HG03558 (cell line): ENCODE measurements at regions not wholly inside any gene's neighbourhood (a gene's known extent, or its start where the extent isn't known, plus 50 kb on each side); places are given as distances from the start of the nearest gene placed in this dataset.
"Not testable (repeated sequence)": the region's sequence is repeated elsewhere in the genome, so short reads cannot be mapped to it uniquely, and the experiment has no call there.

Source experiments
- ATAC-seq: cut with Tn5 transposase; IDR thresholded peaks from one replicate; pipeline ENCODE4 v1.9.1; 2021; ENCODE audit warnings: moderate number of reproducible peaks; ENCODE audit not compliant: unreplicated experiment; ENCODE audit errors: extremely low read depth

DNA sequence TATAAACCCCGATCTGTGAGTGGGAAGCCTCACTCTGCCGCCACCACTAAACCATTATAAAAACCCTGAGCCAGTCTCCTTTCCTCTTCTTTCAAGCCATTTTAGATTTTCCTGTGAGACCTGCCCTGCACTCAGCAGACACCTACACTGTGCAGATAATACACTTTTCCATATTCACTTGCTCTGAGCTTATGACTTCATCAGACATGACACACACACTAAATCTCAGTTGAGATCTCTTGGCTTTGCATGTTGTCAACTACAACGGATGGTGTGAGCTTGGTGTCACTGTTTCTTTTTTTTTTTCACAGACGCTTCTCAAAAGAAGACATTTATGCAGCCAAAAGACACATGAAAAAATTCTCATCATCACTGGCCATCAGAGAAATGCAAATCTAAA lies 814.3 kb downstream of the TMEM121 start:
- not testable (repeated sequence) for ATAC-seq

- ATAC-seq, result not testable (repeated sequence)
Measured at GRCh38 chr14:106341161-106341560, 814.8 kb downstream of the TMEM121 start.

GRCh38 chr14:106343626-106344025 lies 817.2 kb downstream of the TMEM121 start:
- ATAC-seq, result no peak

DNA sequence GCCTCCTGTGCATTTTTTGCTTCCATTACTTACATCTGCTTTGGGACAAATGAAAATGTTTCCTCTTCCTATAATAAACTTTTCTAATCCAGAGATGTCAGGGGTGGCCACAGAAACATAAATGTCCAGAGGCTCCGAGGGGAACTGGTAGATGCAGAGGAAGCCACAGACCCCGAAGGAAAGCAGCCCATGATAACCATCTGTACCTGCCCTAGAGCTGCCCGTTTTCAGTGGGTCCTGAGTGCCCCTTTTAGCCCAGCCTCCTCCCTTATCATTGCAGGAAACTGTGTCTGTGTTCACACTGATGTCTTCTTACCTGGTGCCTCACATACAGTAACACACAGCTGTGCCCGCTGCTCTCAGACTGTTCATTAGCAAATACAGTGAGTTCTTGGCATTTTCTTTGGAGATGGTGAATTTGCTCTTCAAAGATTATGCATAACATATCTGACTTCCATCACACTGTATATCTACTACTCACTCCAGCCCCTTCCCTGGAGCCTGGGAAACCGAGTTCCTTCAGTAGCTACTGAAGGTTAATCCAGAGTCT lies 817.8 kb downstream of the TMEM121 start:
- not testable (repeated sequence) for ATAC-seq

DNA sequence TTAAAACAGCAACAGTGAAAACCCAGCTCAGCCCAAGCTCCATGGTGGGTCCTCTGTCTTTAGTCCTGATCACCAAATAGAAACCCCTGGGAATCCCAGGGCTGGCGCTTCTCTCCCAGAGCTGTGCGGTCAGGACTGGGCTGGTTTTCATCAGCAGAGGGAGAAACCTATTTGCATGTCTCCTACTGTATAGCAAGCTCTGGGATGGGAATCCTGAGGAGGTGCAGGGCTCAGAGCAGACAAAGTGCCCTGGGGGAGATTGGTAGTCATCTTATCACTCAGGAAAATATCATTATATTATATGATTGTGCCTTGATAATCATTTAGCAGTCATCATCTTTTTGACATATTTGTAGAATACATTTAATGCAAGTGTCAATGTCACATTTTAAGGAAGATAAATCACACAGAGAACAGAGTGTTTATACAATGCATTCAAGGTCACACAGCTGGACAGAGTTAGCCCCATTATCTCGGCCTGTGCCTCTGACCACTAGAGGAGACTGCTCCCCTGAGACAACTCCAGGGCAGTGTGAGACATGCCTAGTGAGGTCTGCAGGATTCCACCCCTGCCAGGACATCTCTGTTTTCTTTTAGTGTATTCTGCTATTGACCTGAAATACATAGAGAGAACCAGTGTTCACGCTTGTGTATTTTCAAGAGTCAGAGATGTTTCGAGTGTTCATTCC lies 818.6 kb downstream of the TMEM121 start:
- ATAC-seq, result not testable (repeated sequence)

GRCh38 chr14:106346084-106346483 lies 819.7 kb downstream of the TMEM121 start:
- ATAC-seq, result no peak

DNA sequence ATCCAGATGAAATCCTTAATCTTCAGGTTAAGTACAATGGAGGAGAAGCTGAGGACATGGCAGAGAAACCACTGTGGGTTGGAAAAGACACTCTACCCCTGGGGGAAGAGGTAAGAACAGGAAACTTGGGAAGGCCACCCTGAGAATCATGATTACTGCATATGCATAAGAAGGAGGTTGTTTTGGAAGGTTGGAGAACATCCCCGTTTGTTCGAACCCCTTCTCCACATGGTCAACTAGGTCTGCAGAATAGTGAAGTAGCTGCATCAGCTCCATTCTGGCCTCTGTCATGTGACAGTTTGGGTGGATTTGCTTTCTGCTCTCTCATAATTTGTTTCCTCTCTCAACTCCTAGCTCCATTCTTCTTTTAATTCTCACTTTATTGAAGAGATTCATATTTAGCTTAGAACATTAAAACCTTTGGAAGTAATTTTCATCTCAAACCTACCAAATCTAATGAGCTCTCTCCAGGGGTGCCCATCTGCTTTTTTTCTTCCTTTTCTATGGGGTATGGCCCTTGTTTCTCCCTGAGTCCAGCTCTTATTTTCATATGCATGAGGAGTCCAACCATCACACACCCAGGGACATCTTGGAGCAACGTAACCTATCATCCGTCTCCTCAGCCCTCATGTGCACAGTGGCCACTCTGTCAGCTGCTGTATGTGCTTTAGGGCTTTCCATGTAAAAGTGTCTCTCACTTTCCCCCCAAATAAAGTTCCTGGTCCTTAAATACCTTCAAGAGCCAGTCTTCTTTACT lies 820.3 kb downstream of the TMEM121 start:
- no peak for ATAC-seq

DNA sequence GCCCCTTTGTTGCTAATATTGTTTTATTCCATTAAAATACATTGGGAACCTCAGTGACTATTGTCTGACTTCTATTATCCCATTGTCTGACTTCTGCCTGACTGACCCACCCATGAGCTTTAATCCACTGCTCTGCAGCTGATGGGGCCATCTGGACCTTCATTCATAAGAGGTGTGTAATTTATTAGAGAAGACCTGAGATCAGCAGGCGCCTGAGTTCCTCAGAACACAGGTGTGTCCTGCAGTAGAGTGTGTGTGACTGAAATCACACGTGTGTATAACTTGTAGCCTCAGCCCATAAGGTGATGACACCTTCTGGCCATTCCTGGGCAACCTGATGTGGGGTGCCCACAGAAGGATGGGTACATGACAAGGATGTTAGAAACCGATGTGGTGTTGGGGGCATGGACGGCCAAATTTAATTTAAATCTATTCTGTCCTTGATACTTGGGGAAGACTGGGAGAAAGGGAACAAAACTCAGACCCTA lies 821.0 kb downstream of the TMEM121 start:
- ATAC-seq, result no peak

DNA sequence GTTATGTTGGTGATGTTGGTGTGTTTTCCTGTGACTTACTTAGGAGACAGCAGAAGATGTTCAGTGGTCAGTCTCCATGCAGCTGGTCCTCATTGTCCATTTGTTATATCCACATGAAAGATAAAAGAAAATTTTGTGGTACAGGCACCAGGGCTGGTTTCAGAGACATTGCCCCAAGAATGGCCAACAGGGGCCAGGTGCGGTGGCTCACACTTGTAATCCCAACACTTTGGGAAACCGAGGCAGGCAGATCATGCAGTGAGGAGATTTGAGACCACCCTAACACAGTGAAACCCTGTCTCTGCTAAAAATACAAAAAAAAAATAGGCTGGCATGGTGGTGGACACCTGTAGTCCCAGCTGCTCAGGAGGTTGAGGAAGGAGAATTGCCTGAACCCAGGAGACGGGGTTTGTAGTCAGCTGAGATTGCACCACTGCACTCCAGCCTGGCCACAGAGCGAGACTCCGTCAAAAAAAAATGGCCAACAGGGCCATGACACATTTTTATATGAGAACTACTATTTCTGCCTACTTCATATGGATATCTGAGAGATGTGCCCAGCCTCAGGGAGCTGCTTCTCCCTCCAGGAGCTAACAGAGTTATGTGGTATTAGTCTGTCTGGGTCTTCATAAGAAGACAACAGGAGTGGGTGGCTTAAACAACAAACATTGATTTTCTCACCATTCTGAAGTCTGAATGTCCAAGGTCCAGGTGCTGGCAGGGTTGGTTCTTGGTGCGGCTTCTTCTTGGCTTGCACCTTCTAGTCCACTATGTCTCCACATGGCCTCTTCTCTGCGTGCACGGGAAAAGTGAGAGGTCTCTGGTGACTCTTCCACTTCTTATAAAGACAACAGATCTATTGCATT lies 821.7 kb downstream of the TMEM121 start:
- ATAC-seq, result no peak

DNA sequence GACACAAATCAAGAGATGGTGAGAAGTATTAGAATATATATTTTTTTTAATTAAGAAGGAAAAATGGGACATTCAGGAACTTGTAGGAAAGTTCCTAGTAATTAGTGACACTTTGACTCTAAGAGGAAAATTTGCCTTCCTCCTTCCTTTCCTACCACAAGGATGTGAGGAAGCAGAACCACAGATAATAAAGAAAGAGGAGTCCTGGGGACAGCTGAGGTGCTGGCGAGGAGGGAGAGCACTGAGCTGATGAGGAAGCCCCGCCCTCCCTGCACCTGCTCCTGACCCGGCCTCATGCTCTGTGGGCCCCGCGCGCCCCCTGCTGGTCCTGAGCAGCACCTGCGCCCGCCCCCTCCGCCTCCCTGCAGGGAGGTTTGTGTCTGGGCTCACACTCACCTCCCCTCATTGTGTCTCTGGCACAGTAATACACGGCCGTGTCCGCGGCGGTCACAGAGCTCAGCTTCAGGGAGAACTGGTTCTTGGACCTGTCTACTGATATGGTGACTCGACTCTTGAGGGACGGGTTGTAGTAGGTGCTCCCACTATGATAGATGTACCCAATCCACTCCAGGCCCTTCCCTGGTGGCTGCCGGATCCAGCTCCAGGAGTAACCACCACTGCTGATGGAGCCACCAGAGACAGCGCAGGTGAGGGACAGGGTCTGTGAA lies 822.6 kb downstream of the TMEM121 start:
- ATAC-seq, result not testable (repeated sequence)

GRCh38 chr14:106349678-106350457 lies 823.5 kb downstream of the TMEM121 start:
- ATAC-seq, result not testable (repeated sequence)

DNA sequence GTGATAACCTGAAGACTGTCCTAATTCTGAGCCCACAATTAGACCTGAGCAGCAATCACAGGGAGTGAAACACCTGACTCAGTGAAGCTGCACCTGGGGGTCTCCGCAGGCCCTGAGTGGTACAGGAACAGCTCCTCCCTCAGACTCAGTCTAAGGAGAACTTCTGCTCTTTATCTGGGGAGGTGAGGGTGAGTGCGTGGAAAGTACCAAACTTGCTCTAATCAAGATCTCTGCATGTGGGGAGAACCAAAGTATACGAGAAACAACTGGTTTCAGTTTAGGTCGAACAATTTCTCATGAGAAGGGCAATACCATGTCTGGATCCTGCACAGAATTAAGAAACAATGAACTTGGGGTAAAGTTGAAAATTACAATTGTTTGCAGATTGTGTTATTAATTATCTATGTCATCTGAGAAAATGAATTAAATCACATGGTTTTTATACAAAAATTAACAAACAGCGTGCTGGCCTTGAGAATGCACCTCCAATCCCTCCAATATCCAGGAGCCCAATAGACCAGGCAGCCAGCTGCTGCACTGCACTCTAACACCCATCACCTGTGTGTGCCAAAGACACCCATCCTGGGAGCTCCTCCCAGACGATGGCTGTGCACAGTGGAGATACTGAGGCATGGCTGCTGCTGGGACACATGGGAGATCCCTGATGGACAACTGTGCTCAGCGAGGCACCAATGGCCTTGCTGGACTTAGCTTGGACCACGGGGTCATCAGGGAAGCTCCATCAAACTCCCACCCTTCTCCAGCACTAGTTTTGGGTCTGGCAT lies 828.8 kb downstream of the TMEM121 start:
- ATAC-seq, result not testable (repeated sequence)

DNA sequence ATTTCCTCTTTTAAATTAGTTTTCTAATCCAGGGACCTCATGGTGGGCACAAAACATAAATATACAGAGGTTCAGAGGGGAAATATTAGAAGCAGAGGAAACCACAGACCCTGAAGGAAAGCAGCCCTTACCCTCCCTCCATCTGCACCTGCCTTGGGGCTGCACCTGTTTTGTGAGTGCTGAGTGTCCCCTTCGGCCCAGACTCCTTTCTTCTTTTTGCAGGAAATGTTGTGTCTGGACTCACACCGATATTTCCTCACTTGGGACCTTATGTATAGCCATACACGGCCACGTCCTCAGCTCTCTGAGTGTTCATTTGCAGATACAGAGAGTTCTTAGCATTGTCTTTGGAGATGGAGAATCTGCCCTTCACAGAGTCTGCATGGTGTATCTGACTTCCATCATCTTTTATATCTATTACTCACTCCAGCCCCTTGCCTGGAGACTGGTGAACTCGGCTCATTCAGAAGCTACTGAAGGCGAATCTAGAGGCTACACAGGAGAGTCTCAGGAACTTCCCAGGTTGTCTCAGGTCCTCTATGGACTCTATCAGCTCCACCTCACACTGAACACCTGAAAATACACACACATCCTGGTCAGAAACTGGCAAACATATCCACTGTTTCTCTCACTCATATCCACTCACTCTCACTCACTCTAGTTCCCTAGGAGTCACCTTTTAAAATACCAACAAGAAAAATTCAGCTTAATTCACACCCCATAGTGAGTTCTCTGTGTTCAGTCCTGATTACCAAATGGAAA lies 829.7 kb downstream of the TMEM121 start:
- not testable (repeated sequence) for ATAC-seq

DNA sequence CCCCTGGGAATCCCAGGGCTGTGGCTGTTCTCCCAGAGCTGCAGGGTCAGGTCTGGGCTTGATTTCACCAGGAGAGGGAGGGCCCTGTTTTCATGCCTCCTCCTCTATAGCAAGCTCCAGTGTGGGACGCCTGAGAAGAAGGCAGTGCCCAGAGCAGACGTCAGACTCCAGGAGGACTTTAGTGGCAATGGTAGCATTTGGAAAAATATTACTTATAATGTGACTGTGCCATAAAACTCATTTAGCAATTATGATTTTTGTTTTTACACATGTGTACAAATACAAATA lies 830.2 kb downstream of the TMEM121 start:
- ATAC-seq, result not testable (repeated sequence)

DNA sequence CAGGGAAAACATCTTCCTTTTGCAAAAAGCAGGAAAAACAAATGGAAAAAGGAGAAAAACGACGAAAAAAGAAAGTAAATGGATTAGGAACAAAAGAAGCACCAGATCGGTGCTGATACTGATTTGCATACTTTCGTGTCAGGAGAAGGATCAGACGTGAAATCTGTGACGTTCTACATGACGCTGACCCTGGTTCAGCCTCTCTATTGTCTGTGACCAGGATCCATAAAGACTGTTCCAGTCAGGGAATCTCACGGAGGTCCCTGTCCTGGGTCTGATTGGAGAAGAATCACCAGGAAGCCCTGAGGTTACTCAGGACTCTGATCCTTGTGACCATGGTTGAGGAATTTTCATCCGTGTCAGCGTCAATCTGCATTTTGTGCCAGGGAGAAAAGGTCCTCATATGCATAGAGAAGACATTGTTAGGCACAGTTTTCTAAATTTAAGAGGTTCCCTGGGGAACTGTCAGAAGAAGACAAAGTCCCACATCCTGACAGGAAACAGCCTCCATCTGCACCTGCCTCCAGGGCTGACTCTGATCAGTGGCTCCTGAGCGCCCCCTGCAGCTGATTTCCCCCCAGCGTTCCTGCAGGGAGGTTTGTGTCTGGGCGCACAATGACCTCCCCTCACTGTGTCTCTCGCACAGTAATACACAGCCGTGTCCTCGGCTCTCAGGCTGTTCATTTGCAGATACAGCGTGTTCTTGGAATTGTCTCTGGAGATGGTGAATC lies 832.9 kb downstream of the TMEM121 start:
- not testable (repeated sequence) for ATAC-seq

GRCh38 chr14:106365371-106365770 lies 839.0 kb downstream of the TMEM121 start:
- not testable (repeated sequence) for ATAC-seq

DNA sequence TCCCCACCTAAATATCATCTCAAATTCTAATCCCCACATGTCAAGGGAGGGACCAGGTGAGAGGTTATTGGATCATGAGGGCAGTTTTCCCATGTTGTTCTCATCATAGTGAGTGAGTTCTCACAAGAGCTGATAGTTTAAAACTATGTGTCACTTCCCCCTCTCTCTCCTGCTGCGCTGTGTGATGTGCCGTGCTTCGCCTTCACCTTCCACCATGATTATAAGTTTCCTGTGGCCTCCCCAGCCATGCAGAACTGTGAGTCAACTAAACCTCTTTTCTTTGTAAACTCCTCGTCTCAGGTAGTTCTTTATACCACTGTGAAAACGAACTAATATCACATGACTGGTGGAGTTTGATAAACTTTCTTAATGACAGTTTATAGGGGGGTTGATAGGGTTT lies 839.5 kb downstream of the TMEM121 start:
- not testable (repeated sequence) for ATAC-seq
